ENCODE measurements at regions not wholly inside any gene's neighbourhood (a gene's known extent, or its start where the extent isn't known, plus 50 kb on each side); places are given as distances from the start of the nearest gene placed in this dataset.
A peak's percentile ranks its signal among the peaks of the same experiment; 100 is the strongest.

GRCh38 chr3:66692766-66693150, 191.9 kb upstream of the LRIG1 start:
- DNase-seq, result no peak

- no peak for DNase-seq
These were observed 192.7 kb upstream of the LRIG1 start for GRCh38 chr3:66693461-66694031.

- DNase-seq, result no peak
These were observed 201.3 kb upstream of the LRIG1 start for GRCh38 chr3:66702126-66702525.

GRCh38 chr3:66703501-66703900, 202.7 kb upstream of the LRIG1 start:
- no peak for DNase-seq

- DNase-seq, result no peak
These were observed 204.3 kb upstream of the LRIG1 start for GRCh38 chr3:66705076-66705475.

GRCh38 chr3:66706890-66707289, 206.1 kb upstream of the LRIG1 start:
- DNase-seq, result no peak

- DNase-seq, result no peak
These were observed 208.7 kb upstream of the LRIG1 start for GRCh38 chr3:66709532-66709931.

- DNase-seq, result no peak
These were observed 211.4 kb upstream of the LRIG1 start for GRCh38 chr3:66712210-66712609.

GRCh38 chr3:66713921-66714320, 213.1 kb upstream of the LRIG1 start:
- no peak for DNase-seq

- DNase-seq, result no peak
These were observed 215.0 kb upstream of the LRIG1 start for GRCh38 chr3:66715806-66716205.

GRCh38 chr3:66717806-66718205, 217.0 kb upstream of the LRIG1 start:
- DNase-seq, result no peak

- DNase-seq, result no peak
These were observed 219.1 kb upstream of the LRIG1 start for GRCh38 chr3:66719796-66720356.

- DNase-seq, result no peak
These were observed 219.7 kb upstream of the LRIG1 start for GRCh38 chr3:66720508-66720907.

- DNase-seq, result peak; percentile 18
These were observed 221.9 kb upstream of the LRIG1 start for GRCh38 chr3:66722675-66723074.

GRCh38 chr3:66723231-66723630, 222.4 kb upstream of the LRIG1 start:
- DNase-seq, result no peak

- no peak for DNase-seq
These were observed 229.0 kb upstream of the LRIG1 start for GRCh38 chr3:66729687-66730393.

GRCh38 chr3:66738625-66739365, 238.0 kb upstream of the LRIG1 start:
- no peak for DNase-seq

- no peak for DNase-seq
These were observed 239.4 kb upstream of the LRIG1 start for GRCh38 chr3:66740260-66740659.

- DNase-seq, result no peak
These were observed 243.7 kb upstream of the LRIG1 start for GRCh38 chr3:66744521-66744920.

- DNase-seq, result no peak
These were observed 244.2 kb upstream of the LRIG1 start for GRCh38 chr3:66744986-66745385.

GRCh38 chr3:66747261-66747660, 246.4 kb upstream of the LRIG1 start:
- DNase-seq, result no peak

- no peak for DNase-seq
These were observed 246.9 kb upstream of the LRIG1 start for GRCh38 chr3:66747696-66748095.

- no peak for DNase-seq
These were observed 247.5 kb upstream of the LRIG1 start for GRCh38 chr3:66748175-66748876.

All from 8988T (cell line).